ENCODE measurements at regions not wholly inside any gene's neighbourhood (a gene's known extent, or its start where the extent isn't known, plus 50 kb on each side); places are given as distances from the start of the nearest gene placed in this dataset.

DNA sequence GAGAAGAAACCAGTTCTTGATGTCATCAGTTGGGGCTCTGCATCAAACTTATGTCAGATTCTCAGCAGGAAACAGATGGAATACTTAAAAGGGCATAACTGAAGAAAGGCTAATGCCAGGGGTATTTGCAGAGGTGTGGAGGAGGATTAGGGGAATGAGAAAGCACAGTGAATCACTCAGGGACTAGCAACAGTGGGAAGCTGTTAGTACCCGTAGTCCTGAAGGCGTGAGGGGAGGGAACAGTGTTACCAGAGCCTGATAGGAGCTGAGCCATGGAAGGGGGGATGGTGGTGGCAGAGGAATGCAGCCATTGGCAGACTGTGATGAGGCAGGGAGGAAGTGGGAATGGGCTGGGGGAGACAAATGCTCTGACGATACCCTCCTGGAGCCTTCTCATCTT is 162.3 kb downstream of the UTP18 start:
- H3K9me3 ChIP-seq: no peaks in the 10 kb centered on the region
- TF ChIP-seq, protein P1, sequence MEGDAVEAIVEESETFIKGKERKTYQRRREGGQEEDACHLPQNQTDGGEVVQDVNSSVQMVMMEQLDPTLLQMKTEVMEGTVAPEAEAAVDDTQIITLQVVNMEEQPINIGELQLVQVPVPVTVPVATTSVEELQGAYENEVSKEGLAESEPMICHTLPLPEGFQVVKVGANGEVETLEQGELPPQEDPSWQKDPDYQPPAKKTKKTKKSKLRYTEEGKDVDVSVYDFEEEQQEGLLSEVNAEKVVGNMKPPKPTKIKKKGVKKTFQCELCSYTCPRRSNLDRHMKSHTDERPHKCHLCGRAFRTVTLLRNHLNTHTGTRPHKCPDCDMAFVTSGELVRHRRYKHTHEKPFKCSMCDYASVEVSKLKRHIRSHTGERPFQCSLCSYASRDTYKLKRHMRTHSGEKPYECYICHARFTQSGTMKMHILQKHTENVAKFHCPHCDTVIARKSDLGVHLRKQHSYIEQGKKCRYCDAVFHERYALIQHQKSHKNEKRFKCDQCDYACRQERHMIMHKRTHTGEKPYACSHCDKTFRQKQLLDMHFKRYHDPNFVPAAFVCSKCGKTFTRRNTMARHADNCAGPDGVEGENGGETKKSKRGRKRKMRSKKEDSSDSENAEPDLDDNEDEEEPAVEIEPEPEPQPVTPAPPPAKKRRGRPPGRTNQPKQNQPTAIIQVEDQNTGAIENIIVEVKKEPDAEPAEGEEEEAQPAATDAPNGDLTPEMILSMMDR (IDR thresholded peaks at IDR 0.05): no peak

DNA sequence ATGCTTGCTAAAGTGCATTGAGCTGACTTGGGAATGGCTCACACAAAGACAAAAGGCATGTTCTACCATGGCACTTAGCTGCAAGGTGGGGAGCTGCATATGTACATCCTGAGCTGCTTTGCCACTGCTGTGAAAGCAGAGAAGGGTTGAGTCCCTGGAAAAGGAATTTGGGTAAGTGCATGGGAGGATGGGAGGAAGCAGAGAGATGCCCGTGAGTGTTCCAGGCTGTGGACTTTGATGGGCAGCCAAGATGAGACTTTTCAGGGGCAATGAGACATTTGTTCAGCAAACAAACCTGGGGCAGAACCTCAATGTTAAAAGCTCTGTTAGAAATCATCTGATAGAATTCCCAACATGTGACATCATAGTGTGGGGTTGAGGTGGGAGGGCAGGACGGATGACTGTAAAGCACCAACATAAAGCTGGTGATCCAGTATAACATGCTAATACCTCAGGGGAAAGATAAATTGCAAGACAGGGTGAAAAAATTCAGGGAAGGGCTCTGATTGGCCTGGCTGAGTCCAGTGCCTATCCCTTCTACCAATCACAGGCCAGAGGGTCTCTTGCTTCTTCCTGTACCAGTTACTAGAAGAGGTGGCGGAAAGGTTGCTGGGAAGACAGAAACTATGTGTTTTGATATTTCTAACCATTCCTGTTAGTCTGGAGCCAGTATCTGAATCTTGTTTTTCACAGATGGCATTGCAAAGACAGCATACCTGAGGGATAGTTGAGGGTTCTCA is 163.2 kb downstream of the UTP18 start:
- Histone ChIP-seq H3K27me3 (peaks cover 8% of the 10 kb centered on the region), H3K27ac (no peak overlapping the region), H3K4me1 (ENCODE audit: control insufficient read depth in 1 of 2, insufficient read depth in 1 of 2, low read depth in 1 of 2, low read length in 1 of 2) (no peaks in the 10 kb centered on the region), H3K9me3 (no peaks in the 10 kb centered on the region), H3K36me3 (no peaks in the 10 kb centered on the region), H3K4me3 (ENCODE audit: low read depth in 1 of 2, low read length in 1 of 2) (no peak overlapping the region)
- TF ChIP-seq, protein P1 (IDR thresholded peaks at IDR 0.05): no peak

More for the DNA sequence above, 162.3 kb downstream of the UTP18 start:
- H3K27me3 ChIP-seq: peaks cover 18% of the 10 kb centered on the region
- no peaks in the 10 kb centered on the region for H3K4me1 ChIP-seq (ENCODE audit: control insufficient read depth in 1 of 2, insufficient read depth in 1 of 2, low read depth in 1 of 2, low read length in 1 of 2)
- no peak overlapping the region for H3K27ac ChIP-seq
- H3K4me3 ChIP-seq (ENCODE audit: low read depth in 1 of 2, low read length in 1 of 2): no peak overlapping the region
- no peaks in the 10 kb centered on the region for H3K36me3 ChIP-seq

DNA sequence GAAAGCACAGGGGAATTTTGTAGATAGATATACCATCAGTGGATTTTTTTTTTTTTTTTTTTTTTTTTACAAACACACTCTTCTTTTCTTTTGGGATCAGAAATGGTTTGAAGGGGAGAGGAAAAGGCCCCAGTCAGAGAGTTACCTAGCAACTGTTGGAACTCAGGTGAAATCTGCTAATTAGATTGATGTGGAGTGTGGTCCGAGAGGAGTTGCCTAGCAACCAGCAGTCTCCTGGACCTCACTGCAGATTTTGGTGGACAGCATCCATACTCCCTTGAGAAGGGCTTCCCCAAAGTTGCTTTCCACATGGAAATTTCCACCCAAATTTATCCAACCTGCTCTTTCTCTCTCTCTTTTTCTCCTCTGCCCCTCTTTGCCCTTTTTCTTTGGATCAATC is 165.4 kb downstream of the UTP18 start:
- H3K27me3 ChIP-seq: peaks cover 6% of the 10 kb centered on the region
- H3K9me3 ChIP-seq: no peaks in the 10 kb centered on the region
- no peaks in the 10 kb centered on the region for H3K4me1 ChIP-seq (ENCODE audit: control insufficient read depth in 1 of 2, insufficient read depth in 1 of 2, low read depth in 1 of 2, low read length in 1 of 2)
- TF ChIP-seq, protein P1 (IDR thresholded peaks at IDR 0.05): no peak
- H3K36me3 ChIP-seq: no peaks in the 10 kb centered on the region
- H3K27ac ChIP-seq: no peak overlapping the region
- no peak overlapping the region for H3K4me3 ChIP-seq (ENCODE audit: low read depth in 1 of 2, low read length in 1 of 2)

DNA sequence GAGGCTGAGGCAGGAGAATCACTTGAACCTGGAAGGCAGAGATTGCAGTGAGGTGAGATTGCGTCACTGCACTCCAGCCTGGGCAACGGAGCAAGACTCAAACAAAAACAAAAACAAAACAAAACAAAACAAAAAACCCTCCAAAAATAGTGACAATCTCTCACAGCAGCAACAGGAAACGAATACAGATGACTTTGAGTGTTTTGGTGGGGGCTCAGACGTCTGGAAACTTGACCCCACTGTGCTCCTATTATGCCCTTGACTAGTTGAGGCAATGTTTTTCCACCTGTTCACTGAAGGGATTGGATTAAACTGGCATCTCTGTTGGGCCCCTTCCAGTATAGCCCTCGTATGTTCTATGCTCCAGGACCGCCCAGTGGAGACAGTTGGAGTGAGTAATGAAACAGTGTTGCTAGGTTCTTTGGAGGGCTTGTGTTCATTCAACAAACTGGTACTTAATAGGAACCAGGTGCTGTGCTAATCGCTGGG is 167.0 kb downstream of the UTP18 start:
- no peak overlapping the region for H3K27ac ChIP-seq
- H3K4me1 ChIP-seq (ENCODE audit: control insufficient read depth in 1 of 2, insufficient read depth in 1 of 2, low read depth in 1 of 2, low read length in 1 of 2): no peaks in the 10 kb centered on the region
- peaks cover 6% of the 10 kb centered on the region for H3K27me3 ChIP-seq
- H3K9me3 ChIP-seq: no peaks in the 10 kb centered on the region
- TF ChIP-seq, protein P1 (IDR thresholded peaks at IDR 0.05): no peak
- H3K4me3 ChIP-seq (ENCODE audit: low read depth in 1 of 2, low read length in 1 of 2): no peak overlapping the region
- H3K36me3 ChIP-seq: no peaks in the 10 kb centered on the region

DNA sequence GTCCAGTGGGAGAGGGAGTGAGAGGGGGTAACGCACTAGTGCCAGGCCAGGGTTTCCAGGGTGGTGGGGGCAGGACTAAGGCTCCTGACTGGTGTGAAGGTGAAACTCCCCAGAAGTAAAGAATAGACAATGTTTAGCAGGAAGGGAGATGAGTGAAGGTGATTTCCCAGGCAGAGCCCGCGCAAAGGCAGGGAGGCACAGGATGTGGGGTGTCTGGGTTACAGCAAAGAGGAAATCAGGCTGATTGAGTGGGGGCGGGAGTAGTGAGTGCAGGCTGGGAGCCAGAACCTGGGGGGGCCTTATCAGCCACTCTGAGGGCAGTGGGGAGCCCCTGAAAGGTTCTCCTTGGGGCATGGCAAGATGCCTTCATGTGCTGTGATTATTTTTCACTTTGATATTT is 167.5 kb downstream of the UTP18 start:
- TF ChIP-seq, protein P1 (IDR thresholded peaks at IDR 0.05): no peak
- Histone ChIP-seq H3K9me3 (no peaks in the 10 kb centered on the region), H3K27ac (no peak overlapping the region), H3K27me3 (peaks cover 6% of the 10 kb centered on the region), H3K4me1 (ENCODE audit: control insufficient read depth in 1 of 2, insufficient read depth in 1 of 2, low read depth in 1 of 2, low read length in 1 of 2) (no peaks in the 10 kb centered on the region), H3K4me3 (ENCODE audit: low read depth in 1 of 2, low read length in 1 of 2) (no peak overlapping the region), H3K36me3 (no peaks in the 10 kb centered on the region)
